OCI-LY7 (cell line): ENCODE measurements at regions not wholly inside any gene's neighbourhood (a gene's known extent, or its start where the extent isn't known, plus 50 kb on each side); places are given as distances from the start of the nearest gene placed in this dataset.

Source experiments
- BruUV-seq: library from RNA; stranded (reverse); fragments of 400-500 nt; replicated peaks from 2 replicates; lab custom pipeline; 2021; lab: Mats Ljungman, UMichigan
- CTCF ChIA-PET: fragments of 300-600 bp; sonication (Branson Sonifier 250); formaldehyde crosslinking; loops from one replicate; lab custom pipeline; 2022; ENCODE audit warnings: antibody characterized with exemption; ENCODE audit not compliant: unreplicated experiment; lab: Charles Lee
- POLR2A ChIA-PET: fragments of 300-600 bp; sonication (Branson Sonifier 250); formaldehyde crosslinking; loops from one replicate; lab custom pipeline; 2022; ENCODE audit warnings: antibody characterized with exemption; lab: Charles Lee
- DNase-seq: peaks from one replicate; pipeline ENCODE4 v3.0.0-alpha.2; 2015; ENCODE audit warnings: low spot score
- H2AFZ ChIP-seq: fragments of 200-600 bp; sonication (generic), shearing (Covaris generic); 2 replicates; pipeline ENCODE4 v1.6.1; 2014; ENCODE audit warnings: mild to moderate bottlenecking, antibody characterized with exemption, low read length, moderate library complexity
- H3K27ac ChIP-seq: fragments of 200-600 bp; sonication (generic); 2 replicates; pipeline ENCODE4 v1.5.1; 2014; ENCODE audit warnings: mixed run types, low read depth, mild to moderate bottlenecking, moderate library complexity, low read length, inconsistent platforms; ENCODE audit not compliant: poor library complexity, severe bottlenecking
- H3K36me3 ChIP-seq: fragments of 200-600 bp; sonication (generic); 2 replicates; pipeline ENCODE4 v1.6.1; 2014; ENCODE audit warnings: mild to moderate bottlenecking, antibody characterized with exemption, low read length, moderate library complexity, mixed read lengths; ENCODE audit not compliant: insufficient read depth
- H3K4me1 ChIP-seq: fragments of 200-600 bp; sonication (generic); 2 replicates; pipeline ENCODE4 v1.5.1; 2014; ENCODE audit warnings: mild to moderate bottlenecking, low read length; ENCODE audit not compliant: insufficient read depth, poor library complexity, severe bottlenecking
- H3K4me2 ChIP-seq: fragments of 200-600 bp; sonication (generic); 2 replicates; pipeline ENCODE4 v1.6.1; 2014; ENCODE audit warnings: mild to moderate bottlenecking, low read length
- H3K4me3 ChIP-seq: fragments of 200-600 bp; sonication (generic); 2 replicates; pipeline ENCODE4 v1.5.1; 2014; ENCODE audit warnings: mild to moderate bottlenecking, low read depth, low read length; ENCODE audit not compliant: poor library complexity, severe bottlenecking
- H3K79me2 ChIP-seq: fragments of 200-600 bp; sonication (generic); 2 replicates; pipeline ENCODE4 v1.6.1; 2016; ENCODE audit warnings: low read depth, mild to moderate bottlenecking, low read length, moderate library complexity, mixed read lengths; ENCODE audit not compliant: insufficient read depth
- H3K9me2 ChIP-seq: fragments of 200-600 bp; sonication (generic); 2 replicates; pipeline ENCODE4 v1.6.1; 2016; ENCODE audit warnings: mild to moderate bottlenecking, low read length, mixed read lengths; ENCODE audit not compliant: insufficient read depth
- H3K9me3 ChIP-seq: fragments of 200-600 bp; sonication (generic); 2 replicates; pipeline ENCODE4 v1.6.1; 2014; ENCODE audit warnings: mild to moderate bottlenecking, mixed run types, low read length, mixed read lengths
- H4K20me1 ChIP-seq: fragments of 200-600 bp; sonication (generic); 2 replicates; pipeline ENCODE4 v1.6.1; 2014; ENCODE audit warnings: mild to moderate bottlenecking, antibody characterized with exemption, low read length, moderate library complexity, mixed read lengths; ENCODE audit not compliant: insufficient read depth
- EZH2phosphoT487 ChIP-seq: fragments of 200-600 bp; sonication (generic); IDR thresholded peaks from 2 replicates; pipeline ENCODE4 v1.6.1; 2018; ENCODE audit warnings: low read depth, borderline replicate concordance, mild to moderate bottlenecking, mixed run types, antibody characterized with exemption, low read length, moderate library complexity, mixed read lengths
- intact Hi-C: fragments of 100-400 bp; cut with micrococcal nuclease; formaldehyde crosslinking; loops from one replicate; pipeline ENCODE4 v1.10.0; 2022; ENCODE audit not compliant: unreplicated experiment
- TF ChIP-seq, protein P1 (sequence below): fragments of 200-600 bp; sonication (generic); conservative IDR thresholded peaks from 2 replicates; pipeline ENCODE4 v1.5.1; 2014; ENCODE audit warnings: mild to moderate bottlenecking, antibody characterized with exemption, low read length, moderate library complexity, mixed read lengths

- Histone ChIP-seq H3K4me3 (no peak overlapping the region), H3K9me3 (no peaks in the 10 kb centered on the region), H3K27ac (no peak overlapping the region), H3K4me1 (no peaks in the 10 kb centered on the region), H4K20me1 (no peaks in the 10 kb centered on the region), H3K9me2 (no peaks in the 10 kb centered on the region), H3K36me3 (no peaks in the 10 kb centered on the region), H3K79me2 (no peaks in the 10 kb centered on the region), H3K4me2 (no peak overlapping the region), H2AFZ (no peak overlapping the region)
- POLR2A ChIA-PET: interaction anchor here (0.6 kb wide), 1 partner anchor 146 kb away, joined by 3 read pairs; no protein-coding TSS in a partner anchor
- intact Hi-C loops: no loop called here
- CTCF ChIA-PET: no interaction called here
- BruUV-seq: no TSS peak
- no peak for TF ChIP-seq EZH2phosphoT487
- TF ChIP-seq, protein P1, sequence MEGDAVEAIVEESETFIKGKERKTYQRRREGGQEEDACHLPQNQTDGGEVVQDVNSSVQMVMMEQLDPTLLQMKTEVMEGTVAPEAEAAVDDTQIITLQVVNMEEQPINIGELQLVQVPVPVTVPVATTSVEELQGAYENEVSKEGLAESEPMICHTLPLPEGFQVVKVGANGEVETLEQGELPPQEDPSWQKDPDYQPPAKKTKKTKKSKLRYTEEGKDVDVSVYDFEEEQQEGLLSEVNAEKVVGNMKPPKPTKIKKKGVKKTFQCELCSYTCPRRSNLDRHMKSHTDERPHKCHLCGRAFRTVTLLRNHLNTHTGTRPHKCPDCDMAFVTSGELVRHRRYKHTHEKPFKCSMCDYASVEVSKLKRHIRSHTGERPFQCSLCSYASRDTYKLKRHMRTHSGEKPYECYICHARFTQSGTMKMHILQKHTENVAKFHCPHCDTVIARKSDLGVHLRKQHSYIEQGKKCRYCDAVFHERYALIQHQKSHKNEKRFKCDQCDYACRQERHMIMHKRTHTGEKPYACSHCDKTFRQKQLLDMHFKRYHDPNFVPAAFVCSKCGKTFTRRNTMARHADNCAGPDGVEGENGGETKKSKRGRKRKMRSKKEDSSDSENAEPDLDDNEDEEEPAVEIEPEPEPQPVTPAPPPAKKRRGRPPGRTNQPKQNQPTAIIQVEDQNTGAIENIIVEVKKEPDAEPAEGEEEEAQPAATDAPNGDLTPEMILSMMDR: no peak
- no peak for DNase-seq
Observed at GRCh38 chr10:84891631-84892030, 563.2 kb downstream of the CCSER2 start.

DNA sequence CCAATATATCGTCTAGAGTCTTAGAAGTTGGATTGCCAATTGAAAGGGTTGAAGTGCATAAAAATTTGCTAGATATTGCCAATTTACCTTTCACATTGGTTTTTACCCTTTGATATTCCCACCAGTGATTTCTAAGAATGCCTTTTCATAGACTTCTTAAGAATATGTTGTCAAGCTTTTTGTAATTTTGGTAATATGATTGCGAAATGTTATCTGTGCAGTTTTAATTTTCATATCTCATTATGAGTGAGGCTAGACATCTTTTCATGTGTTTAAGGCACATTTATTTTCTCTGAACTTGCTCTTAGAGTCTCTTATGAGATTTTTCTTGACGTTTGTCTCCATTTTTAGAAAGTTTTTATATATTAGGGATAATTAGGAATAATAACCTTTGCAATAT, 567.2 kb downstream of the CCSER2 start:
- no peak overlapping the region for H2AFZ ChIP-seq
- no peak overlapping the region for H3K27ac ChIP-seq
- ChIA-PET POLR2A (no interaction called here), CTCF (no interaction called here)
- intact Hi-C loops: no loop called here
- BruUV-seq: no TSS peak
- H3K9me3 ChIP-seq: no peaks in the 10 kb centered on the region
- no peak overlapping the region for H3K4me3 ChIP-seq
- H3K9me2 ChIP-seq: no peaks in the 10 kb centered on the region
- H4K20me1 ChIP-seq: no peaks in the 10 kb centered on the region
- no peaks in the 10 kb centered on the region for H3K36me3 ChIP-seq
- no peak for DNase-seq
- no peak for TF ChIP-seq EZH2phosphoT487
- TF ChIP-seq, protein P1: no peak
- no peaks in the 10 kb centered on the region for H3K79me2 ChIP-seq
- H3K4me1 ChIP-seq: no peaks in the 10 kb centered on the region
- H3K4me2 ChIP-seq: no peak overlapping the region

- no peaks in the 10 kb centered on the region for H3K79me2 ChIP-seq
- BruUV-seq: no TSS peak
- H3K4me3 ChIP-seq: no peak overlapping the region
- H3K9me2 ChIP-seq: no peaks in the 10 kb centered on the region
- intact Hi-C loops: no loop called here
- no peak for DNase-seq
- ChIA-PET CTCF (no interaction called here), POLR2A (interaction anchor here (0.7 kb wide), 1 partner anchor 441 kb away, joined by 3 read pairs; no protein-coding TSS in a partner anchor)
- H3K4me2 ChIP-seq: no peak overlapping the region
- no peak overlapping the region for H3K27ac ChIP-seq
- no peak for TF ChIP-seq EZH2phosphoT487
- TF ChIP-seq, protein P1: no peak
- no peak overlapping the region for H2AFZ ChIP-seq
- no peaks in the 10 kb centered on the region for H3K9me3 ChIP-seq
- H3K4me1 ChIP-seq: no peaks in the 10 kb centered on the region
- H3K36me3 ChIP-seq: no peaks in the 10 kb centered on the region
- H4K20me1 ChIP-seq: no peaks in the 10 kb centered on the region
Observed at GRCh38 chr10:84896909-84897308, 568.5 kb downstream of the CCSER2 start.
